Activated T-cell treated with anti-CD3 and anti-CD28 coated beads, Interleukin-2, amount 50 U/mL, for 24 hours (primary cell): ENCODE measurements at regions not wholly inside any gene's neighbourhood (a gene's known extent, or its start where the extent isn't known, plus 50 kb on each side); places are given as distances from the start of the nearest gene placed in this dataset.

Experiments used
- DNase-seq: peaks from one replicate; pipeline ENCODE4 v3.0.0-alpha.2; 2020
- H3K27ac Mint-ChIP-seq: 2 replicates; pipeline ENCODE4 v1.8.0; 2020; ENCODE audit warnings: mild to moderate bottlenecking, mixed read lengths
- H3K27me3 Mint-ChIP-seq: 2 replicates; pipeline ENCODE4 v1.8.0; 2020; ENCODE audit warnings: mixed read lengths
- H3K36me3 Mint-ChIP-seq: 2 replicates; pipeline ENCODE4 v1.8.0; 2020; ENCODE audit warnings: low read depth, mixed read lengths
- H3K4me1 Mint-ChIP-seq: 2 replicates; pipeline ENCODE4 v1.8.0; 2020; ENCODE audit warnings: low read depth, mixed read lengths
- H3K4me3 Mint-ChIP-seq: 2 replicates; pipeline ENCODE4 v1.8.0; 2020; ENCODE audit warnings: mild to moderate bottlenecking, moderate library complexity, mixed read lengths
- H3K9me3 Mint-ChIP-seq: 2 replicates; pipeline ENCODE4 v1.8.0; 2020; ENCODE audit warnings: mixed read lengths

DNA sequence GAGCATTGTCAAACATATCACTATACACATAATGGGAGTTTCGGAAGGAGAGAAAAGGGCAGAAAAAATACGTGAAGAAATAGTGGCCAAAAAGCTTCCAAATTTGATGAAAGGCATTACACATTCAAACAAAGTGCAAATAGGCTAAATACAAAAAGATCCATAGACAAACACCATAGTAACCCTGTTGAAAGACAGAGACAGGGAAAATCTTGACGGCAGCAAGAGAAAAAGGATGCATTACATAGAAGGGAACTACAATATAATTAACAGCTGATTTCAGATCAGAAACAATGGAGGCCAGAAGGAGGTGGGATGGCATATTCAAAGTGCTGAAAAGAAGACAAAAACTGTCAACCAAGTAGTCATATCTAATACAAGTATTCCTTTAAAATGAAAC is 170.8 kb downstream of the MRPL14 start:
- DNase-seq = no peak
- H3K4me1 Mint-ChIP-seq = no peaks in the 10 kb centered on the region
- peaks cover 32% of the 10 kb centered on the region for H3K27me3 Mint-ChIP-seq
- H3K9me3 Mint-ChIP-seq = no peaks in the 10 kb centered on the region
- H3K4me3 Mint-ChIP-seq = no peak overlapping the region
- H3K36me3 Mint-ChIP-seq = no peaks in the 10 kb centered on the region
- H3K27ac Mint-ChIP-seq = no peak overlapping the region

- no peak for DNase-seq
- H3K4me1 Mint-ChIP-seq = no peaks in the 10 kb centered on the region
- no peaks in the 10 kb centered on the region for H3K36me3 Mint-ChIP-seq
- H3K27ac Mint-ChIP-seq = no peak overlapping the region
- no peaks in the 10 kb centered on the region for H3K9me3 Mint-ChIP-seq
- H3K4me3 Mint-ChIP-seq = no peak overlapping the region
- peaks cover 29% of the 10 kb centered on the region for H3K27me3 Mint-ChIP-seq
Observed at GRCh38 chr6:43954311-43955131, 172.7 kb downstream of the MRPL14 start.

DNA sequence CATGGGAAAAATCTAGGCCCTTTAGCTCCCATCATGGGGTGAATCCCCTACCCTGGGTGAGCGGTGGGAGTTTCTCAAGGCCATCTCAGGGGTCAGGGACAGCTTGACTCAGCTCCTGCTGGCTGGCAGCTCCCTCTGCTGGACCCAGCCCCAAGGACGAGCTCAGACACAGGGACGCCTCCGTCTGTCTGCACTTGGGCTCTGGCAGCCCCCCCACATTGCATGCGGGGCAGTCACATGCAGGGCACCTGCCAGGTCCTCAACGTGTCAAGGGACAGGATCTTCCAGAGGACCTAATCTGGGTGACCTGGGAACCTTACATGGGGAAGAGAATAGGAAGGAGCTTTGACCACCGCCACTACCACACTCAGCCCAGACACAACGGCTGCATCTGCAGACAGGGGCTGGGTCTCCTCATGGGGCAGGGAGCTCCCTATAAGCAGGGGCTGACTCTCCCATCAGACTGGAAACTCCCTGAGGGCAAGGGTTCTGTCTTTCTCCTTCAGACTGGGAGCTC is 173.4 kb downstream of the MRPL14 start:
- no peak for DNase-seq
- no peaks in the 10 kb centered on the region for H3K36me3 Mint-ChIP-seq
- H3K27ac Mint-ChIP-seq = no peak overlapping the region

DNA sequence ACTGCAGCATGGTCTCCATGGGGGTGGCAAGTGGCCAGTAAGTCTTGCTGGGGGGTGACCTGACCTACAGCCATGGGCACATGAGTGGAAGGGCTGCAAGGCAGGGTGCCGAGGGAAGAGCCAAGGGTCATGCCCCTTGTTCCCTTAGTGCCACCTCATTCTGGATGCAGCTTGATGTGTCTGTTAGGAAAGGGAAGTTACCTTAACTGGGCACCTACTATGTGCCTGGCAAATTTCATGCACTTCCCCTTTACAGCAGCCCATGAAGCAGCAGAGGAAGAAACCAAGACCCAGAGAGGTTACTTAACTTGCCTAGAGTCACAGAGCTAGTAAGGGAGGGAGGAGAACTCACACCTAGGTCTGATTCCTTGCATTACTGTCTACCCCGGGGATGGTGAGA is 174.0 kb downstream of the MRPL14 start:
- no peaks in the 10 kb centered on the region for H3K36me3 Mint-ChIP-seq
- H3K4me1 Mint-ChIP-seq = no peaks in the 10 kb centered on the region

More for the DNA sequence above, 173.4 kb downstream of the MRPL14 start:
- no peaks in the 10 kb centered on the region for H3K4me1 Mint-ChIP-seq
- H3K27me3 Mint-ChIP-seq = peaks cover 23% of the 10 kb centered on the region
- H3K4me3 Mint-ChIP-seq = no peak overlapping the region
- no peaks in the 10 kb centered on the region for H3K9me3 Mint-ChIP-seq

GRCh38 chr6:43952746-43953145 is 174.5 kb downstream of the MRPL14 start:
- Mint-ChIP-seq H3K4me3 (no peak overlapping the region), H3K27ac (no peak overlapping the region), H3K27me3 (peaks cover 23% of the 10 kb centered on the region), H3K4me1 (no peaks in the 10 kb centered on the region), H3K9me3 (no peaks in the 10 kb centered on the region), H3K36me3 (no peaks in the 10 kb centered on the region)
- no peak for DNase-seq

More for the DNA sequence above, 174.0 kb downstream of the MRPL14 start:
- Mint-ChIP-seq H3K4me3 (no peak overlapping the region), H3K27me3 (peaks cover 23% of the 10 kb centered on the region), H3K27ac (no peak overlapping the region), H3K9me3 (no peaks in the 10 kb centered on the region)
- DNase-seq = no peak

DNA sequence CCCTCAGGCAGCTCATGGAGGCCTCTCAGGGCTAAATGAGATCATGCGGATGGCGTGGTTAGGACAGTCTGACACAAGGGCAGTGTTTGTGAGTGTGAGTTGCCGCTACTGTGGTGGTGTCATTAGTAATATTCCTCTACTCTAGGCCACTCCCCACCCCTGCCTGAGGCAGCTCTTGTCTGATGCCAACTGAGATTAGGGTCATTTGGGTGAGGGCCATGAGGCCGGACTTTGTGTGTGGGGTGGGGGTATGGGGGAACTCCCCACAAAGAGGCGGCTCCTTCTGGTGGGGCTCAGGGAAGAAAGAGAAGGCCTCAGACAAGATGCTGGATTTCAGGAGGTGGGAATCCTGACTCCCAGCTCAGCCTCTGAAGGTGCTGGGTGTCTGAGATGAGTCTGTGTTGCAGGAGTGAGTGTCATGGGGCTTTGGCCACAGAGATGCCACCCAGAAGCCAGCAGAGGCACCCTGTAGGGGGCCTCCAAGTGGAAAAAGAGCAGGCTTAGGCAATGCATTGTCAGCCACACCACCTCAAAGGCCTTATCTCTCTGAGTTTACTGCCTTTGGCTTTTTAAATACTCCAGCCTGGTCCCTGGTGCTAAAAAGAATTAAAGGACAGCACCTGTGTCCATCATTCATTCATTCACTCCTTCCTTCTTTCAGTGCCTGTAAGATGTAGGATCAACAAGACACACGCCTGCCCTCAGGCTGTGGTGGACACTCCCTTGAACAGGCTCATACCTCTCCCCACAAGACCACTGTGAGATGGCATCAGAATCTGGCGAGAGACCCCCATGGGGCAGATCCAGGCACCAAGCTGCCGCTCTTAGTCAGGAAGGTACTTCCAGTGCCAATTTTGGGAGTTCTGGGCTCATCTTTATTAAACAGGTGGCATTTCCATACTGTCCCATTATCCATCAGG is 175.2 kb downstream of the MRPL14 start:
- no peak for DNase-seq
- H3K4me1 Mint-ChIP-seq = no peaks in the 10 kb centered on the region

GRCh38 chr6:43951063-43951755 is 176.0 kb downstream of the MRPL14 start:
- no peak overlapping the region for H3K4me3 Mint-ChIP-seq
- no peaks in the 10 kb centered on the region for H3K4me1 Mint-ChIP-seq
- H3K27ac Mint-ChIP-seq = no peak overlapping the region
- DNase-seq = no peak
- H3K27me3 Mint-ChIP-seq = peaks cover 17% of the 10 kb centered on the region
- no peaks in the 10 kb centered on the region for H3K36me3 Mint-ChIP-seq
- H3K9me3 Mint-ChIP-seq = peaks cover under 1% of the 10 kb centered on the region

More for the DNA sequence above, 175.2 kb downstream of the MRPL14 start:
- H3K4me3 Mint-ChIP-seq = no peak overlapping the region
- no peak overlapping the region for H3K27ac Mint-ChIP-seq
- H3K36me3 Mint-ChIP-seq = no peaks in the 10 kb centered on the region
- H3K9me3 Mint-ChIP-seq = no peaks in the 10 kb centered on the region
- peaks cover 23% of the 10 kb centered on the region for H3K27me3 Mint-ChIP-seq

GRCh38 chr6:43950731-43951062 is 176.6 kb downstream of the MRPL14 start:
- peaks cover 14% of the 10 kb centered on the region for H3K27me3 Mint-ChIP-seq

GRCh38 chr6:43950051-43950605 is 177.1 kb downstream of the MRPL14 start:
- H3K4me1 Mint-ChIP-seq = no peaks in the 10 kb centered on the region
- no peak overlapping the region for H3K4me3 Mint-ChIP-seq

More at GRCh38 chr6:43950731-43951062, 176.6 kb downstream of the MRPL14 start:
- H3K9me3 Mint-ChIP-seq = peaks cover 5% of the 10 kb centered on the region
- no peaks in the 10 kb centered on the region for H3K4me1 Mint-ChIP-seq
- no peak overlapping the region for H3K27ac Mint-ChIP-seq
- DNase-seq = no peak
- H3K36me3 Mint-ChIP-seq = no peaks in the 10 kb centered on the region
- no peak overlapping the region for H3K4me3 Mint-ChIP-seq

DNA sequence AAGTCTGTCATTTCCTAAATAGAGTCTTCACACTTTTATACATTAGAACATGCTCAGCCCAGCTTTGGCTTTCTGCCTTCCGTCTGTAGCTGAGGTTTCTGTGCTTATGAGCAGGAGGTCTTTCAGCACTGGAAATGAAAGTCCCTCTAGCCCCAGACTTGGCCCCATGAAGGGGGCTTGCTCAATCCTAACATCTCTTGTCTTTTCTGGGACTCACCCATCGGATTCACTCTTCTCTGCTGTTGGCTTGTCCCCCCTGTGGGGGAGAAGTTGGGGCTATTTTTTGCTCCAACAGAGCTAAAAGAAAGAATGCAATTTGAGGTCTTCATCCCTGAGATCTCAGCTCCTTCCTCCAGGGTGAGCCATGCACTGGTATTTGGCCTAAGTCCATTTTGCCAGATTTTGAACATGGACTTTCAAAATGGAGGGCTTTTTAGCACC is 177.7 kb downstream of the MRPL14 start:
- Mint-ChIP-seq H3K27ac (no peak overlapping the region), H3K27me3 (peaks cover 7% of the 10 kb centered on the region), H3K9me3 (peaks cover 13% of the 10 kb centered on the region), H3K4me3 (no peak overlapping the region), H3K36me3 (no peaks in the 10 kb centered on the region), H3K4me1 (no peaks in the 10 kb centered on the region)
- DNase-seq = peak; percentile 5

More at GRCh38 chr6:43950051-43950605, 177.1 kb downstream of the MRPL14 start:
- peak; percentile 7 for DNase-seq
- Mint-ChIP-seq H3K9me3 (peaks cover 9% of the 10 kb centered on the region), H3K27ac (no peak overlapping the region), H3K27me3 (peaks cover 10% of the 10 kb centered on the region), H3K36me3 (no peaks in the 10 kb centered on the region)

DNA sequence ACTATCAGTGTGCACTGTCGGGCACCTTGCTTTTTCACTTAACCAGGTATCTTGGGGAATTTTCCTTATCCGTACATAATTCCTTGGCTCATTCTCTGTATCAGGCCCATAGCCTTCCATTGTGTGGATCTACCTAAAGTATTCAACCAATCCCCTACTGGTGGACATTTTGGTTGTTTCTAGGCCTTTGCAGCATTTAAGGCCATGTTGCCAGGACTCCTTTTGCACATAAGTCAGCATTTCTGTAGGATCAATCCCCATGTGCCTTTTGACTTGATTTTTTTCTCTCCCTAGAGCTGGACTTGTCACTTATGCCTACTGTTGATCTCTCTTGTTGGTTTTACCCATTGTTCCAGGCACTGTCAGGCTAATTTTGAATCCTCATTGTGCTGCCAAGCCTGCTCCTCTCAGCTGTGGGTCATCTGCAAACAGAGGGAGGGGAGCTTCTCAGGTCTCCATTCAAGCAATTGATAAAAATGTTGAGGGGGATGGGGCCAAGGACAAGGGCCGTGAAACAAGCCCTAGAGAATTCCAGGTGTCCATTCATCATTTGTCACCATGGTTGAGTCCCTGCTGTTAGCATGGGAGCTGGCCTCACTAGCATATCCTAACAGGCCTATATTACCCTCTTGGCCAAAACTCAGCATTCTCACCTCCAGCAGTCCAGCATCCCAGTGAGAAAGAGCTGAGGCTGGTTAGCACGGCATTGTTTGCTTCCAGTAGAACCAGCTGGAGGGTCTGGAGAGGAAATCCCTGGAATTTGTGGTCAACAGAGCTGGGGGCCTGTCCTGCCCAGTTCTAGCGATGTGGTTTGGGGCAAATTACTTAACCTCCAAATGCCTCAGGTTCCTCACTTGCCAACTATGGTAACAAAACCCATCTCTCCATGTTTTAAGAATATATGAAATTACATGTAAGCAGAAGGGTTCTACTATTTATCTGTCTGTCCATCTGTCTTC is 178.4 kb downstream of the MRPL14 start:
- H3K4me1 Mint-ChIP-seq = no peaks in the 10 kb centered on the region
- peaks cover 19% of the 10 kb centered on the region for H3K9me3 Mint-ChIP-seq
- peak; percentile 6 for DNase-seq
- no peak overlapping the region for H3K27ac Mint-ChIP-seq
- H3K27me3 Mint-ChIP-seq = peaks cover 5% of the 10 kb centered on the region
- no peak overlapping the region for H3K4me3 Mint-ChIP-seq
- no peaks in the 10 kb centered on the region for H3K36me3 Mint-ChIP-seq

- H3K27ac Mint-ChIP-seq = no peak overlapping the region
Observed at GRCh38 chr6:43947860-43948259, 177.8 kb downstream of the VEGFA start.

More at GRCh38 chr6:43947860-43948259, 177.8 kb downstream of the VEGFA start:
- Mint-ChIP-seq H3K4me3 (no peak overlapping the region), H3K4me1 (no peaks in the 10 kb centered on the region), H3K36me3 (no peaks in the 10 kb centered on the region), H3K27me3 (no peaks in the 10 kb centered on the region), H3K9me3 (peaks cover 19% of the 10 kb centered on the region)
- peak; percentile 11 for DNase-seq
